IPS-20b (cell line): ENCODE measurements at regions not wholly inside any gene's neighbourhood (a gene's known extent, or its start where the extent isn't known, plus 50 kb on each side); places are given as distances from the start of the nearest gene placed in this dataset.
"Not testable (repeated sequence)": the region's sequence is repeated elsewhere in the genome, so short reads cannot be mapped to it uniquely, and the experiment has no call there.

ENCODE experiments used
- H3K27ac ChIP-seq: one replicate; pipeline ENCODE4 v1.5.1; 2013; ENCODE audit warnings: low read length
- H3K27me3 ChIP-seq: 2 replicates; pipeline ENCODE4 v1.6.1; 2013; ENCODE audit warnings: mild to moderate bottlenecking, low read length, inconsistent platforms; ENCODE audit not compliant: insufficient read depth
- H3K36me3 ChIP-seq: 2 replicates; pipeline ENCODE4 v1.6.1; 2013; ENCODE audit warnings: low read depth, mild to moderate bottlenecking, inconsistent platforms, low read length, moderate library complexity; ENCODE audit not compliant: insufficient read depth
- H3K4me1 ChIP-seq: 2 replicates; pipeline ENCODE4 v1.6.1; 2013; ENCODE audit warnings: mild to moderate bottlenecking, control low read depth, inconsistent platforms, low read length, moderate library complexity; ENCODE audit not compliant: insufficient read depth
- H3K4me3 ChIP-seq: 2 replicates; pipeline ENCODE4 v1.5.1; 2013; ENCODE audit warnings: mild to moderate bottlenecking, low read length, inconsistent platforms
- H3K9ac ChIP-seq: 2 replicates; pipeline ENCODE4 v1.6.1; 2013; ENCODE audit warnings: low read depth, mild to moderate bottlenecking, inconsistent platforms, low read length, moderate library complexity
- H3K9me3 ChIP-seq: 2 replicates; pipeline ENCODE4 v1.6.1; 2013; ENCODE audit warnings: mild to moderate bottlenecking, low read depth, low read length, inconsistent platforms; ENCODE audit not compliant: insufficient read depth

DNA sequence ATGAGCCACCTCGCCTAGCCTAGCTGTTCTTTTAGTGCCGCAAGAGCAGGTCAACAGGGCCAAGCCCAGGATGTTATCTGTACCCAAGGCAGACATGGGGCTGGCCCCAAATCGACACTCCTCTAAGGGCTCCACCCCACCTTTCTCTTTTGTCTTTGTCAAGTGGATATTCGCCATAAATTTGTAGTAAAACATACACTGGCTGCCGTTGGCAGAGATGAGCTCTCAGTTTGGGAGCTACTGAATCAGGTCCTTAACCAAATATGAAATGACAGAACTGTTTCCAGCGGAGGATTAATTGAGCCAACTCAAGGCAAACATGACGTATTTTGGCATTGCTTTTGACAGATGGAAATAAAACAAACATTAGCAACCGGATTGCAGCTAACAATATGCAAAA, 556.9 kb upstream of the CDH5 start:
- H3K4me3 ChIP-seq = no peak overlapping the region
- no peaks in the 10 kb centered on the region for H3K36me3 ChIP-seq
- no peak overlapping the region for H3K9ac ChIP-seq
- no peaks in the 10 kb centered on the region for H3K9me3 ChIP-seq
- no peaks in the 10 kb centered on the region for H3K27me3 ChIP-seq
- H3K27ac ChIP-seq = no peak overlapping the region
- no peaks in the 10 kb centered on the region for H3K4me1 ChIP-seq

DNA sequence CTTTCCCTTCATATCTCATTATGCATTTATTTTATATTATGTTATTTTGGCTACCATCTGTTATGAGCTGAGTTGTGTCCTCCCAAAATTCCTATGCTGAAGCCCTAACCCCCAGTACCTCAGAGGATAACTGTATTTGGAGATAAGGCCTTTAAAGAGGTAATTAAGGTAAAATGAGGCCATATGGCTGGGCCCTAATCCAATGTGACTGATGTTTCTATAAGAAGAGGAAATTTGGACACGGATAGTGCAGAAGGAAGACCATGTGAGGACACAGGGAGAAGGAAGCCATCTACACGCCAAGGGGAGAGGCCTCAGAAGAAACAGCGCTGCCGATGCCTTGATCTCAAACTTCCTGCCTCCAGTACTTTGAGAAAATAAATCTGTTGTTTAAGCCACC, 557.7 kb upstream of the CDH5 start:
- Histone ChIP-seq H3K4me3 (no peak overlapping the region), H3K27ac (no peak overlapping the region), H3K9ac (no peak overlapping the region), H3K36me3 (no peaks in the 10 kb centered on the region), H3K4me1 (no peaks in the 10 kb centered on the region), H3K27me3 (no peaks in the 10 kb centered on the region), H3K9me3 (no peaks in the 10 kb centered on the region)

- Histone ChIP-seq H3K9me3 (no peaks in the 10 kb centered on the region), H3K4me1 (no peaks in the 10 kb centered on the region), H3K36me3 (no peaks in the 10 kb centered on the region), H3K9ac (no peak overlapping the region), H3K27me3 (no peaks in the 10 kb centered on the region), H3K4me3 (no peak overlapping the region), H3K27ac (no peak overlapping the region)
Measured at GRCh38 chr16:65807858-65808257, 558.6 kb upstream of the CDH5 start.

GRCh38 chr16:65805704-65806103, 560.8 kb upstream of the CDH5 start:
- not testable (repeated sequence) for H3K36me3 ChIP-seq, H3K9me3 ChIP-seq, H3K27ac ChIP-seq, H3K9ac ChIP-seq, H3K4me3 ChIP-seq, H3K27me3 ChIP-seq, H3K4me1 ChIP-seq

DNA sequence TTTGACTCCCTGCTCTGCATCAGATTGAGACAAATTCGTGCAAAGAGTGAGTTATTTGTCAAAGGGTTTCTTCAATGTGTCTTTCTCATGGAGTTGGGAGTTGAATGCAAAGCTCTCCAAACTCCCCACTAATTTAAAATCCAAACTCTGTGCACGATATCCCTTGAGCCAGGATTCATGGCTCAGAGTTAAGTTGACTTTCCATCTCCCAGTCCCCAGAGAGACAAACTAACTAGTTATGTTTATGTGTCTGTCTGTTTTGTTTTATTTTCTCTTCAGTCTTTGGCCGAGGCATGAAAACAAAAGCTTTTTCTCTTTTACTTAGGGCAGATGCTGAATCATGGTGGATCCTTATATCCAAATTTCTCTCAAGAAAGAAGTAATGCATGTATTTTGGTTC, 570.0 kb upstream of the CDH5 start:
- no peak overlapping the region for H3K9ac ChIP-seq
- no peaks in the 10 kb centered on the region for H3K4me1 ChIP-seq
- H3K9me3 ChIP-seq = no peaks in the 10 kb centered on the region
- no peaks in the 10 kb centered on the region for H3K36me3 ChIP-seq
- H3K27me3 ChIP-seq = no peaks in the 10 kb centered on the region
- H3K27ac ChIP-seq = no peak overlapping the region
- no peak overlapping the region for H3K4me3 ChIP-seq

DNA sequence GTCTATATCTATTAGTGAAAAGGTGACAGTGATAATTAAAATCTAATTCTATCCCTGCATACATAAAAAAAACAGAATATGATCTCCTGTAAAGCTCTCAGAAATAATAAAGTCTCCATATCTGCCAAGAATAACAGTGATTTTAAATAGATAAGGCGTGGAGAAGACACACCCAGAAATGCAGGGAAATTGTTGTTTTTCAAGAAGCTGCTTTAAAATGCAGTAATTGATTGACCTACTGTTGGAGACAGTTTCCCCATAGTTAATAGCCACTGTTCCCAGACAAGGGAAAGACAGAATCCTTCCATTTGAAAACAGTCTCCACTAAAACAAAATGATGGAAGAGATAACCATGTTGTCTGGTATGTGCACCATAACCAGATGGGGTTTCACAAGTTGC, 571.5 kb upstream of the CDH5 start:
- Histone ChIP-seq H3K4me1 (no peaks in the 10 kb centered on the region), H3K27ac (no peak overlapping the region), H3K4me3 (no peak overlapping the region), H3K27me3 (no peaks in the 10 kb centered on the region), H3K36me3 (no peaks in the 10 kb centered on the region), H3K9me3 (no peaks in the 10 kb centered on the region), H3K9ac (no peak overlapping the region)

DNA sequence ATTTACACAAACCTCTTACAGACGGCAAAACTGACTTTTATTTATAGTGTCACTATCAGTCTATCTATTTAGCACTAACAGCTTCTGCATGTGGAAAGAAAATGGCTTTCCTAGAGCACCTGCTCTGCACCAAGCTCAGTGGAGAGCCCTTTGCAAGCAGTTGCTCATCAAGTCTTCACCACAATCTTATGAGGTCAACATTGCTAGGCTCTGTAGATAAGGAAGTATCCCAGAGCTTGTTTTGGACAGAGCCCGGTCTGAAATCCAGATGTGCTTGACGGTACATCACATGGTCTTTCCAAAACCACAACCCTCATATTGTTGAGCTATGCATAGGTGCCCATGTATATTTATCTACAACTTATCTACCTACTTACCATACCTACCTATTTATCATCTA, 572.7 kb upstream of the CDH5 start:
- H3K27me3 ChIP-seq = no peaks in the 10 kb centered on the region
- no peak overlapping the region for H3K9ac ChIP-seq
- no peak overlapping the region for H3K27ac ChIP-seq

GRCh38 chr16:65790768-65791167, 575.7 kb upstream of the CDH5 start:
- Histone ChIP-seq H3K27ac (no peak overlapping the region), H3K4me3 (no peak overlapping the region), H3K9ac (no peak overlapping the region), H3K27me3 (no peaks in the 10 kb centered on the region), H3K9me3 (no peaks in the 10 kb centered on the region), H3K4me1 (no peaks in the 10 kb centered on the region), H3K36me3 (no peaks in the 10 kb centered on the region)

More for the DNA sequence above, 572.7 kb upstream of the CDH5 start:
- Histone ChIP-seq H3K9me3 (no peaks in the 10 kb centered on the region), H3K36me3 (no peaks in the 10 kb centered on the region), H3K4me1 (no peaks in the 10 kb centered on the region), H3K4me3 (no peak overlapping the region)

DNA sequence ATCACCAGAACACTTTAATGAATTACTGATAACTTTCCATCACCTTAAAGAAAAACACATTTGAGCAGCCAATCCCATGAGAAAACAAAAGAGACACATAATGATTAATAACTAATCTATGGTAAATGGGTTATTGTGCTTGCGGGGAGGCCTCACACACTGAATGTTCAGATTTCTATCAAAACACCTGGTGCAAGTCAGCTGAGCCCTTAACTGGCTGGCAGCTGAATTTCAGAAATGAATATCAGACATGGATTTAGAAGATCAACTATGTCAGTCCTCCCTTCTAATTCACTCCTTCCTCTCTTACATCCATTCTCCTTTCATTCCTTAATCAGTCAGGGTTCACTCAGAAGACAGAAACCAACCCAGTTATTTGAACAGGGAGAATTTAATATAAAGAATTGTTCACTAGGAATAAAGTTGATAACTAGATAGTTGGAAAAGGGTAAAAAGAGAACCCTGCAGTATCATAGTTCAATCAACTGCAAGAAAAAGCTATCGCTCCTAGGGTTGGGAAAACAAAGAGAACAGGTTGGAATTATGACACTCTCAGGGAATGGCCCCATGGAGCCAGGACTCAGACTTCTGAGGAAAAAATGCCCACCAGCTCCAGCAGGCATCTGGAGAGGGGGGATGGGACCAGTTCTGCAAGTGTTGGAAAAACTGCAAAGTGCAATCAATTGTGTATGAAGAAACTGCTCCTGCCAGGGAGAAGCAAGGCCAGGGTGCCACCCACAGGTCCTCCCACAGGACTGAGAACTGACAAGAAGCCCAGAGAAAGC, 577.1 kb upstream of the CDH5 start:
- no peaks in the 10 kb centered on the region for H3K4me1 ChIP-seq
- H3K9ac ChIP-seq = no peak overlapping the region
- no peak overlapping the region for H3K27ac ChIP-seq
- no peaks in the 10 kb centered on the region for H3K27me3 ChIP-seq
- no peak overlapping the region for H3K4me3 ChIP-seq
- H3K9me3 ChIP-seq = no peaks in the 10 kb centered on the region
- no peaks in the 10 kb centered on the region for H3K36me3 ChIP-seq

- Histone ChIP-seq H3K36me3 (no peaks in the 10 kb centered on the region), H3K4me3 (no peak overlapping the region), H3K27me3 (no peaks in the 10 kb centered on the region), H3K27ac (no peak overlapping the region), H3K9ac (no peak overlapping the region), H3K4me1 (no peaks in the 10 kb centered on the region), H3K9me3 (no peaks in the 10 kb centered on the region)
Measured at GRCh38 chr16:65788434-65789140, 577.9 kb upstream of the CDH5 start.

DNA sequence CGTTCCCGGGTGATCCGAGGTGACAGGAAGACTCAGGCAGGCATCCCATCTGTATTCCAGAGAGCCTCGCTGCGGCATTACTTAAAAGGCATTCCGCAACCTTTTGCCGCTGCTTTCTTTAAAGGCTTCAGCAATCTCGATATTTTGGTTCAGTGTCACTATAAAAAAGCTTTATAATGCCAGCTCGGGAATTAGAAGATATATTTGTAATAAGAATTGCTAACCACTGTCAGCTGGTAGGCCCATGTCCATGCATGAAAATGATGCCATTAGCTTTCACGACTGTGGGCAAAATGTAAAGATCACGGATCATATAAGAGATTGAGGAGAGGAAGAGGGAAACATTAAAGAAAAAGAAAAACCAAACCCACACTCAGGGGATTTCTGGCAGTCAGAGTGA, 578.6 kb upstream of the CDH5 start:
- Histone ChIP-seq H3K9ac (no peak overlapping the region), H3K4me1 (no peaks in the 10 kb centered on the region), H3K27me3 (no peaks in the 10 kb centered on the region), H3K36me3 (no peaks in the 10 kb centered on the region), H3K27ac (no peak overlapping the region), H3K9me3 (no peaks in the 10 kb centered on the region), H3K4me3 (no peak overlapping the region)

- Histone ChIP-seq H3K9ac (no peak overlapping the region), H3K4me3 (no peak overlapping the region), H3K9me3 (no peaks in the 10 kb centered on the region)
Measured at GRCh38 chr16:65786916-65787315, 579.6 kb upstream of the CDH5 start.

More at GRCh38 chr16:65786916-65787315, 579.6 kb upstream of the CDH5 start:
- Histone ChIP-seq H3K27me3 (no peaks in the 10 kb centered on the region), H3K4me1 (no peaks in the 10 kb centered on the region), H3K36me3 (no peaks in the 10 kb centered on the region), H3K27ac (no peak overlapping the region)
